HG02981 (cell line): ENCODE measurements at regions not wholly inside any gene's neighbourhood (a gene's known extent, or its start where the extent isn't known, plus 50 kb on each side); places are given as distances from the start of the nearest gene placed in this dataset.

ENCODE experiments used
- ATAC-seq: cut with Tn5 transposase; IDR thresholded peaks from one replicate; pipeline ENCODE4 v1.9.1; 2021; ENCODE audit warnings: mild to moderate bottlenecking, moderate library complexity; ENCODE audit not compliant: unreplicated experiment

- no peak for ATAC-seq
Measured at GRCh38 chr3:152710549-152710948, 124.4 kb upstream of the P2RY1 start.

DNA sequence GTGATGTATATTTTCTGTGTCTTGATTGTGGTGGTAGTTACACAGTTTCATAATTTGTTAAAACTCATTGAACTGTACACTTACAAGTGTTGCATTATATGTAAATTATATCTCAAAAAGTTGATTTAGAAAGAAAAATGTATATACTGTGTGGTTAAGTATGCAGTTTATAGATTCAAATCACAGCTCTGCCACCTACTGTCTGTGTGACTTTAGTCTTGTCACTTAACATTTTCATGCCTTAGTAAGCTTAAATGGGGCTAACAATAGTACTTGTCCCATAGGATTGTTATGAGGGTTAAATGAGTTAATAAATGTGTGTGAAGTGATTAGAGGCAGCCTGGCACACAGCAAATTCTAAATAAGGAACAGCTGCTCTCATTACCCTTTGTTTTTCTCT, 120.9 kb upstream of the P2RY1 start:
- no peak for ATAC-seq

GRCh38 chr3:152714507-152714906, 120.4 kb upstream of the P2RY1 start:
- ATAC-seq, result no peak

DNA sequence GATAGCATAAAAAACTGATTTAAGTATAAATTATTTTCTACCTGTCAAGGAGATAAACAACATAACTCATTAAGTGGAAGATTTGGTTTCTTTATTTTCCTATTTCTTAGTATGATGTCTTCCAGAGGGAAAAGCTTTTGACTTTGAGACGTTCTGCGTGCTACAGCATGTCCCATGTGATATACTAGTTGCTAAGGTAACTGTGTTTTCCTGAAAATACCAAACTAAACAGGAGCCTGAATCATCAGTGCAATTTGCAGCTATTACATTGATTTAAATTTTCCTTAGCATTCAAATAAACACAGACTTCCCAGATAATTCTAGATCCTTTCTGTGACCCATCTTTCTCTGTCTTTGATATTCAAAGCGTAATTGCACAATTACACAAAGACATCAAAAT, 117.7 kb upstream of the P2RY1 start:
- no peak for ATAC-seq

GRCh38 chr3:152718810-152719209, 116.1 kb upstream of the P2RY1 start:
- no peak for ATAC-seq

- no peak for ATAC-seq
Measured at GRCh38 chr3:152719264-152719663, 115.7 kb upstream of the P2RY1 start.

GRCh38 chr3:152720951-152721718, 113.8 kb upstream of the P2RY1 start:
- ATAC-seq, result no peak

DNA sequence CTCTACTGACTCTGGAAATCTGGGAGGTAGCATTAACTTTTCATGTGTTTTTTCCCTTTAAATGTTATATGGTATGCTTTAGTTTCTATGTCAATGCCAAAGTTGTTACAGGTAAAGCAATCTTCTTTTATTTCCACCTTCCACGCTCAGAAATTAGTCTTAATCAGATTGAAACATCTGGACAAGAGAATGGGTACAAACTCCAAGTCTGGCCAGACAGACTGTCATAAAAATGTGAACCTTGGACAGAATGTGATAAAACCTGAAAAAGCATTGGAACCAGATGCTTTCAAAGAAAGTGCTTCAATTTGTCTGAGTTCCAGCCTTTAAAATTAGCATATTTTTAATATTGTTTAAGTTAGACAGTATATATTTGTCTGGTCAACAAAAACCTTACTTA, 110.7 kb upstream of the P2RY1 start:
- no peak for ATAC-seq

- no peak for ATAC-seq
Measured at GRCh38 chr3:152728231-152728980, 106.5 kb upstream of the P2RY1 start.

GRCh38 chr3:152729906-152730305, 105.0 kb upstream of the P2RY1 start:
- ATAC-seq, result no peak

- no peak for ATAC-seq
Measured at GRCh38 chr3:152731511-152731910, 103.4 kb upstream of the P2RY1 start.

DNA sequence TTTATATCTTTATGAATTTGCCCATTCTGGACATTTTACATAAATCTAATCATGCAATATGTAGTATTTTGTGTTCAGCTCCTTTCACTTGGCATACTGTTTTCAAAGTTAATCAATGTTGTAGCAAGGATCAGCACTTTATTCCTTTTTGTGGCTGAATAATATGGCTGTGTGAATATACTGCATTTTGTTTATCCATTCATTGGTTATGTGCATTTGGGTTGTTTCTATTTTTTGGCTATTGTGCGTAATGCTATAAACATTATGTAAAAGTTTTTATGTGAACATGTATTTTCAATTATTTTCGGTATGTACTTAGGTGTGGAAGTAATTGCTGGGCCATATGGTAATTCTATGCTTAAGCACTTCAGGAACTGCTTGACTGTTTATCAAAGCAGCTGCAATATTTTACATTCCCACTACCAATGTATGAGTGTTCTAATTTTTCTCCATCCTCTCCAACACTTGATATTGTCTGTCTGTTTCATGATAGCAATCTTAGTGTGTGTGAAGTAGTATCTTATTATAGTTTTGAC, 101.3 kb upstream of the P2RY1 start:
- no peak for ATAC-seq

DNA sequence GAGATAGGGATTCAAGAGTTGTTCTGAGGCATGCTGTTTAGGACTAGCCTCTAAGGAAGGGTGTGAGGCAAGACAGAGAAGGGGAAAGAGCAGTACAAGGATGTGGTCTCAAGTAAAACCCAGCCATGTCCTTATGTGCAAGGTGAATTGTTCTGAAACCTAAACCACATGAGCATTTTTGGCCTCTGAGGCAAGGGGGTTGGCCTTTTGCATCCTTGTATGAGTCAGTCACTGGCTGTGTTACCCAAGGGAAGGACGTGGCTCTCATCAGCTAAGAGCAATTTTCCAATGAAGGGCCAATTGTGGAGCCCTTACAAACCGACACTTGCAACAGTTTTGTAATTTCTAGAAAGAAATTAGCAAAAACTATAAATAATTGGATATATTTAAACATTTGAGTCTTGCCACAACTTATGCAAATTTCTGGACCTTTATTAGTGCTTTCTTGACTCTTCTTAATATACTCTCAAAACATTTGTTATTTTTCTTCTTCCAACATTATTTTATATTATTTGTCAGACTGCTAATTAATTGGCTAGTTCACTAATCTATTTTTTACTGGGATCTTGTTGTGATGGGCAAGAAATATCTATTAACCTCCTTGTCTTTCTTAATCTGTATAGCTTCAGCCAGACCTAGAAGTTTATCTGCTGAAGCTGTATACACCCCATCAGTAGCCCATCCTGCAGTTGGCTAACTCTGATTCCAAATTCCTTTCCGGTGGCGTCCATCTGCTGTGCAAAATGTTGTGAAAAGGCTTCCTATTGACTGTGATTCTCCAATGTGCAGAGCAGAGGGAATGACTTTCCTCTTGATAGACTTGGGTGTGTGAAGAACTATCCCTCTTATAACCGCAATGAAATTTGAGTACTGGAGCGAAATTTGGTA, 97.7 kb upstream of the P2RY1 start:
- peak; percentile 99 for ATAC-seq

- ATAC-seq, result no peak
Measured at GRCh38 chr3:152738656-152739055, 96.3 kb upstream of the P2RY1 start.

DNA sequence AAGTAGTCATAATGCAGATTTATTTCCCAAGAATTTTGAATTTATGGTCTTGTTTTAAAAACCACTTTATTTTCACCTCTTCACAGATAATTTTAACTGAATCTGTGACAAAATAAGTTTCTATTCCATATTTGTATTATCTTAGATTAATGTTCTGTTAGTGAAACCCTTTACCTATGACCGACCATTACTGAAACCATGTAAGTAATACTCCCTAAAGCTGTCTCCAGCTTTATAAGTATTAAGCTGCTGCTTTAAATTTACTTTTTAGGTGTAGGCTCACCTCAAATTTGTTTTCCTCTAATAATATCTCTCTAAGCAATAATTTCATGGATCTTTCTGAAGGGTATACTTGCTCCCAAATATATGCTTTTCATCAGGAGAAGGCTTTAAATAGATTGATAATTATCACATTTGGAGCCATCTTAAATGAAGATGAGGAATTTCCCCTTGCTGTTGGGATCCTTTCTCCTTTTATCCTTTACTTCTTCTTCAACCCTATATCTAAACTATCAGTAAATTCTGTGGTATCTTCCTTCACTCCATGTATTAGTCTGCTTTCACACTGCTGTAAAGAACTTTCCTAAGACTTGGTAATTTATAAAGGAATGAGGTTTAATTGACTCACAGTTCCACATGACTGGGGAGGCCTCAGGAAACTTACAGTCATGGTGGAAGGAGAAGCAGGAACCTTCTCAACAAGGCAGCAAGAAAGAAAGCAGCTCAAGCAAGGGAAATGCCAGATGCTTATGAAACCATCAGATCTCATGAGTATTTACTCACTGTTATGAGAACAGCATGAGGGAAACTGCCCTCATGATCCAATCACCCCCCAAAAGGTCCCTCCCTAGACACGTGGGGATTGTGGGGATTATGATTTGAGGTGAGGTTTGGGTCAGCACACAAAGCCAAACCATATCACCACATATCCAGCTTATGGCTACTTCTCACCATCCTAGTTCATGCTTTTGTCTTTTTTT, 92.3 kb upstream of the P2RY1 start:
- peak; percentile 49 for ATAC-seq

DNA sequence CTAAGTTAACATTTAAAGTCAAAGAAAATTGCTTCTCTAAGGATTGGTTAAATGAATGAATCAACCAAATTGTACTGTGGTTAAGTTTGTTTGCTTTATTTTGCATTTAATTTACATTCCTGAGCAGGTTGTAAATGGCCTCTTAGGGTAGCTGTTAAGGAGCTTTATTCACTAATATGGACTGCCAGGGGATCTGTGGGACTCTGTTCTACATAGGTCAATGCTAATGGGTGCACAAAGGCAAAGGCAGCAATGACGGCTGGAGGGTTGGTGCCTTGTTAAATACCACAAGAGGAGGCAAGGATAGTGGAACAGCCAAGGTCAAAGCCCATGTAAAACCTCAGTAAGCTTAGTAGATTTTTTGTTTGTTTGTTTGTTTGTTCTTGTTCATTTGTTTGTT, 89.3 kb upstream of the P2RY1 start:
- no peak for ATAC-seq

DNA sequence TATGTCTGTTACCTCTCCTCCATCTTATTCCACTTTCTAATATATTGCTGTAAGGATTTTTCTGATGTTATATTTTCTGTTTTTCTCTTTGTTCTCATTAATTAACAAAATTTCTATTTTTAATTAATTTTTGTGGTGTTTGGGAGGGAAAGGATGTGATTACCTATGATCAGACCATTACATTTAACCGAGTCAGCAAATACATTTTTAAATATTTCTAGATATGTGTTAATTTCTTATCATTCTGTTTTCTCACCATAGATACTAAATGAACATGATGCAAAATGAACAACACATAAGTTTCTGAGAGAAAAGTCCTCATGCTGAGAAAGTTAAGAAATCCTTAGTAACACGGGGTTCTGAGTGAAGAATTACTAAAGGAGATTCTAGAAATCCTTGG, 80.6 kb upstream of the P2RY1 start:
- ATAC-seq, result no peak

- ATAC-seq, result no peak
Measured at GRCh38 chr3:152756807-152757206, 78.1 kb upstream of the P2RY1 start.

DNA sequence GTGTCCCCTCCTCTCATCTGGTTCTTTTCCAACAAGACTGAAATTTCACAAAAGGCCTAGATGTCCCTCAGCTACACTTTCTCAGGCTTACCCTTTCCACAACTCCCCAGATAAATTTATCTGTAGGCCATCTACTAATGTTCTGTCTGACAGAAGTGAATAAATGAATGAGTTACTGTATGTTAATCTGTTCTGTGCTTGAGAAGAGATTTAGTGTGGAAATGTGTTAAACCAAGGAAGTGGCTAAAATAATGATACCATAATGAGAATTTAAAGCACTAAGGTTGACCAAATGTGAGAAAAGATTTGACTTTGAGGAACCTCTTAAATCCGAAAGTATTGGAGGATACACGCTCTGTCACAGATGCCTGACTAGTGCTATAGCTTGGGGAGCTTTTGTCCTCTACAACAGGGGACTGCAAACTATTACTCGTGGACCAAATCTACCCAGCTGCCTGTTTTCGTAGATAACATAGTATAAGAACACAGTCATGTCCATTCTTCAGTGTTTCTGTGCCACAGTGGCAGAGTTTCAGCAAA, 74.8 kb upstream of the P2RY1 start:
- peak; percentile 82 for ATAC-seq

DNA sequence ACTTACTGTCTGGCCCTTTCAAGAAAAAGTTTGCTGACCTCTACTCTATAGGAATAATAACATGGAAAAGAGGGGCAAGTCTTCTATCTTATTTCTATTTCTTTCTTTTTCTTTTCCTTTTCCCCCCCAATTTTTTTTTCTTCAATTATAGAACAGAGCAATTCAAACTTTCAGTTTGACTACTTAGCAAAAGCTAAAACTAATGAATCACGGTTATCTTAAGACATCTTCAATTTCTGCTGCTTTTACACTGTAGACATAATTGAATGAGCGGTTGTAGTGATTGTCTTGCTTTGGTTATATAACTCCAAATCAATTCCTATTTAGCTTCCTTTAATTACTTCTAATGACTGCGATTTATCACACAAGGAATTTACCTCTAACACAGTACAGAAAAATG, 74.3 kb upstream of the P2RY1 start:
- ATAC-seq, result peak; percentile 25
